ENCODE measurements at regions not wholly inside any gene's neighbourhood (a gene's known extent, or its start where the extent isn't known, plus 50 kb on each side); places are given as distances from the start of the nearest gene placed in this dataset.

GRCh38 chr6:6512711-6513110 is 75.8 kb upstream of the LY86 start:
- ChIA-PET POLR2A (no interaction called here), CTCF (interaction anchor here (1.4 kb wide), 1 partner anchor 34 kb away, joined by 6 read pairs; no protein-coding TSS in a partner anchor)
- no peak overlapping the region for H3K27ac Mint-ChIP-seq
- DNase-seq (ENCODE audit: low spot score) (no peak), ATAC-seq (no peak)
- H3K4me1 Mint-ChIP-seq, result no peaks in the 10 kb centered on the region
- TF ChIP-seq MYBL2 (CRISPR knock-in tag; IDR thresholded peaks at IDR 0.05), result no peak
- TF ChIP-seq ZBTB43 (CRISPR knock-in tag; IDR thresholded peaks at IDR 0.05), result no peak
- TF ChIP-seq SMAD3 (CRISPR knock-in tag; IDR thresholded peaks at IDR 0.05; ENCODE audit: borderline replicate concordance), result no peak
- no peak for TF ChIP-seq TEAD1 (CRISPR knock-in tag; IDR thresholded peaks at IDR 0.05)
- no peak for TF ChIP-seq CTCF (IDR thresholded peaks at IDR 0.05)
- TF ChIP-seq MLX (CRISPR knock-in tag; IDR thresholded peaks at IDR 0.05), result no peak
- no peak for TF ChIP-seq USF1 (CRISPR knock-in tag; IDR thresholded peaks at IDR 0.05)
- TF ChIP-seq KAT7 (CRISPR knock-in tag; IDR thresholded peaks at IDR 0.05; ENCODE audit: borderline replicate concordance), result no peak
- TF ChIP-seq RELA (CRISPR knock-in tag; IDR thresholded peaks at IDR 0.05; ENCODE audit: borderline replicate concordance), result no peak
- TF ChIP-seq ERG (CRISPR knock-in tag; IDR thresholded peaks at IDR 0.05), result no peak
- no peak for TF ChIP-seq ZNF671 (CRISPR knock-in tag; IDR thresholded peaks at IDR 0.05)
- TF ChIP-seq FOXP1 (CRISPR knock-in tag; IDR thresholded peaks at IDR 0.05; ENCODE audit: borderline replicate concordance), result no peak
- no peak for TF ChIP-seq IRF1 (CRISPR knock-in tag; IDR thresholded peaks at IDR 0.05)
- TF ChIP-seq IRF2 (CRISPR knock-in tag; IDR thresholded peaks at IDR 0.05; ENCODE audit: borderline replicate concordance, low read depth), result no peak
- no peak for TF ChIP-seq E2F4 (CRISPR knock-in tag; IDR thresholded peaks at IDR 0.05; ENCODE audit: borderline replicate concordance, low read depth)
- TF ChIP-seq NFE2L1 (CRISPR knock-in tag; IDR thresholded peaks at IDR 0.05), result no peak
- TF ChIP-seq HMGA2 (CRISPR knock-in tag; IDR thresholded peaks at IDR 0.05), result no peak
- H3K27me3 Mint-ChIP-seq (ENCODE audit: low read depth), result no peaks in the 10 kb centered on the region; the same call in 1 of the 2 replicates
- no peaks in the 10 kb centered on the region for H3K36me3 Mint-ChIP-seq
- no peak overlapping the region for H3K4me3 Mint-ChIP-seq
- no peaks in the 10 kb centered on the region for H3K9me3 Mint-ChIP-seq
